Stromal cell of bone marrow (primary cell): ENCODE measurements at regions not wholly inside any gene's neighbourhood (a gene's known extent, or its start where the extent isn't known, plus 50 kb on each side); places are given as distances from the start of the nearest gene placed in this dataset.
"Not testable (repeated sequence)": the region's sequence is repeated elsewhere in the genome, so short reads cannot be mapped to it uniquely, and the experiment has no call there.

Experiments
- DNase-seq: peaks from one replicate; pipeline ENCODE4 v3.0.0-alpha.2; 2012; ENCODE audit warnings: low read depth

DNA sequence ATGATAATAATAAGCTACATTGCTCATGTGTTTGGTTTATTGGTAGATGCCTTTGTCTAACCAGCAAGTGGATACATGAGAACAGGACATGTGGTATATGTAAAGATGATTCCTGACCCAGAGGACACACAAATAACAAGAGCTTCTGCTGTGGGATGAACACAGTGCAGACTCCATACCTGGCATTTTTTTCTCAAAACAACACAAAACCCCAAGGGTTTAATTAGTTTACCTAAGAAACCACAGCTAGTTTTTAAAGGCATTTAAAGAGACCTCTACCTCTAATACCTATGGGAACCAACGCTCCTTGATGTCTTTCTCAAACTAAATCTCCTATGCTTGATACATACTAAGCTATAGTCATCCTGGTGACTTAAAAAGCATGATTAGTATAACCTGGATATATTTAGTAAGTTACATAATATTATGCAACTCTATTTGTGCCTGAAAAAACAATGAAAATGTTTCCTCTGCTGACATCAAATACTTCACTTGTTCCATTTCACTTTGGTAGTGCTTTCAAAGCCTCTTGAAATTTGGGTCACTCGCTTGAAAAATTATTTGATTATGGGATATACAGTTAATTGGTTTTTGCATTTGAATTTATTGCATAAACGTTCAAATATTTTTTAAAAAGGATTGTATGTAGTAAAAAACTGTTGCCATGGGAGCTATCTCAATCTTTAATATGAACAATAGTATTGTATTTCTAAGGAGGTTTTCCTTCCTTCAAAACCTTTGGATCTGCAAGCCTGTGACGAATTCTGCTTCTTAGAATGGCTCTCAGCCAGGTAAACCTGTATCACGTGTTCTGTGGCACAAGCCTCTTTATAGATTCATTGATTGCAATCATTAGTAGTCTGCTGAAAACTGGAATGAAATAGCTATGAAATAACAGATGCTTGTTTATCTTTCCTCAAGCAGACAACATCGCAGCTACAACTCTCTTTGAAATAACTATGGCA lies 233.0 kb upstream of the KCNMB2 start:
- DNase-seq: no peak

DNA sequence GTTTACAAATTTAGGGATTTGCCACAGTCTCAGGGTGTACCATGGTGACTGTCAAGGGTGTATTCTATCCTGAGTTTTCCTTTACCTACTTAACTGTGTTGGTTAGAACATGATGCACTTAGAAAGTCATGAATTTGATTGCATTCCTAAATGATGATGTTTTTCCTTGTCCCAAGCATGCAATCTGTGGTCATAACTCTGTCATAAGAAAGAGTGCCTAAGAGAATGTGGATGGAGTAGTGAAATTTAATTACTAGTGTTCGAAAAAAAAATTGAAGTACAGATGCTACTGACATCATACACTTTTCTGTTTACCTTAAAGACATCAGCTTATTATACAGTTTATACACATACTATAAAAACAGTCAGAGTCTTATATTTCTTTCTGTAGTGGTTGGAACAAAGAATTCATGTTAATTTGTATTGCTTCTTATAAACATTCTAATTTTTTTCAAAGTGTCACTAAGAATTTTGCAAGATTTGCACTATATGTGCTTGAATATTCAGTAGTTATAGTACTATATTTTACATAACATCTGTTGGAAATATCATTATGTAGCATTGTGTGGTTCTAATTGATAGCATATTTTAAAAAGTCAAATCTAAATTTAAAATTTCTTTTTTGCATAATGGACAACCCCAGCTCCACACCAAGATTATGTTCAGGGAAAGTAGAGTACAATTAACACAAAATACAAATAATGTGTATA lies 231.3 kb upstream of the KCNMB2 start:
- DNase-seq: peak; percentile 25

DNA sequence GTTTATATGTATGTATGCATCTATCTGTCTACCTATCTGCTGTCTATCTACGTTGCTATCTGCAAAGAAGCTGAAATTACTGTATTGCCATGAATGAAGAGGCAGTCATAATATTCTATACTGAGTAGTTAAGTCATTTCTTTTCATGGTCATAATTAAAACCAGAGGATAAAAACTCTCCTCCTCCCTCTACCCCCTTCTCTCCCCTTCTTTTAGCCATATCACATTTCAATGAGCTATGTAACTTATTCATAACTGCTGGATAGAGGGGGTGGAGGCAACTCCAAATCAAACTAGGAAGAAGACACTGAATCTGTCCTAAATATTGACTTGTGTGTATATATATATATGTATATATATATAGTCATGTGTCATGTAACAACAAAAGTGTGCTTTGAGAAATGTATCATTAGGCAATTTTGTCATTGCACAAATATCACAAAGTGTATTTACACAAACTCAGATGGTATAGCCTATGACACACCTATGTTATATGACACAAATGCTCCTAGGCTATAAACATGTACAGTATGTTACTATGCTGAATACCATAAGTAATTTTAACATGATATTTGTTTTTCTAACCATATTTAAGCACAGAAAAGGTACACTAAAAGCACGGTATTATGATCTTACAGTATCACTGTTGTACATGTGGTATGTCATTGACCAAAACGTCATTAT lies 229.7 kb upstream of the KCNMB2 start:
- no peak for DNase-seq

DNA sequence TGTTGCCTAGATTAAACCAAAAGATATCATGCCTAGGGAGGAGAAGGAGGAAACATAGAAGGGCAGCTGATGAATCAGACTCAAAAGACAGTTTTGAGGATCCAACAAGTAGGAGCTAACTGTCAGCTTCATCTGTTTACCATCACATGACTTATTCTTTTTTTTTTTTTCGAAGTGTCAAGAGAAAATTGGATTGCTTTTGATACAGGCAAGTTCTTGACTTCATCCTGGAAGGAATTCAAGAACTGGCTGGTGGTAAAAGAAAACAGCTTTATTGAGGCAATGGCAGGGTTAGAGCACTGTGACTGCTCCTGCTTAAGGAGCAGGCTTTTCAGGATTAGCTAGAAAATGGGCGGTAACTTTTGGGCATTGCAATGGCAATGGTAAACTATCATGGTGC lies 227.5 kb upstream of the KCNMB2 start:
- DNase-seq: no peak

DNA sequence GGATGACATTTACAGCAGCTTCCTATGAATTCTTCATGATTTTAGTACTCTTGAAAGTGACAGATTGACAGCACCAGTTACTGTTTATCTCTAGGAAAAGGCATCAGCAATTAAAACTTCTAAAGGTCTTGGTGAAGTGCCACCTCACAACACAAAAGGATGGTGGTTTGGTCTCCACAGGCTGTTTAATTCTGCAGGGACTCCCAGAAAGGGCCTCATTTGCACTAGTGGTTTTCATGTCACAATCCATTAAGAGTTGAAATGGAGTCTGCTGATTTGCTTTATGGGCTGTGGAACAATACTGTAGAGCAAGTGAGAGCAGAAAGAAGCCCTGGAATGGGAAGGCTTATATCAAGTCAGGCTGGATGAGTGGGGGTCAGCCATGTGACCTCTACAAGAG lies 225.3 kb upstream of the KCNMB2 start:
- no peak for DNase-seq

DNA sequence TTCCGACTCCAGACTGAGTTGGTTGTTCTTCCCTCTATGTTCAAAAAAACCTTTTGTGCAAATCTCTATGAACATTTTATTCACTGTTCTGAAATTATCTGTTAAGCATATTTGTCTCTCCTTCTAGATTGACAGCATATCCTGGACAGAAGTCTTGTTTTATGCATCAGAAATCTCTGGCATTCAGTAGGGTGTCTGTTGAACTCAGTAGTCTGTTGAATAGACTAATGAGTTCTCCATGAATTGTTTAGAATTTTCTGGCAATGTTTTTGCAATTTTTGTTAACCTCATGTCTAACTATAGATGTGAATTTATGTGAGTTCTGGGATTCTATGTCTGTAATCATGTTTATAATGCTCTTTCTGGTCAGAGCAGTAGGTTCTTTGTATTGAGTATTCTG lies 222.5 kb upstream of the KCNMB2 start:
- no peak for DNase-seq

DNA sequence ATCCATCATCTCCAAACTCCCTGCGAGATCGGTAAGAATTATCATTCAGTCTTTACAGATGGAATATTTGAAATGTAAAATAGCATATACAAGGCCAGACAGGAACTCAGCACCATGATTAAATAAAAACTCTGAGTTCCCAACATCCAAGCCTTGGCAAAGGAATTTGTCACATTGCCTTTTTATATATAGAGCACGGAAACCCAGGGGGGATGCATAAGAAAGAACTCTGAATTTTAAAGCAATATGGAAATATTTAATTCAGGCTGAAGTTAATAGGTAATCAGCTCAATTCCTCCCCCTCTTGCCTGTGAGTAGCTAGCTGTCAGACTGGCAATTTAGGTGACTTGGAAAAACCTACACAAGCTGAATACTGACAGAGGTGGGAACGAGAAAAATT lies 217.9 kb upstream of the KCNMB2 start:
- DNase-seq: no peak

DNA sequence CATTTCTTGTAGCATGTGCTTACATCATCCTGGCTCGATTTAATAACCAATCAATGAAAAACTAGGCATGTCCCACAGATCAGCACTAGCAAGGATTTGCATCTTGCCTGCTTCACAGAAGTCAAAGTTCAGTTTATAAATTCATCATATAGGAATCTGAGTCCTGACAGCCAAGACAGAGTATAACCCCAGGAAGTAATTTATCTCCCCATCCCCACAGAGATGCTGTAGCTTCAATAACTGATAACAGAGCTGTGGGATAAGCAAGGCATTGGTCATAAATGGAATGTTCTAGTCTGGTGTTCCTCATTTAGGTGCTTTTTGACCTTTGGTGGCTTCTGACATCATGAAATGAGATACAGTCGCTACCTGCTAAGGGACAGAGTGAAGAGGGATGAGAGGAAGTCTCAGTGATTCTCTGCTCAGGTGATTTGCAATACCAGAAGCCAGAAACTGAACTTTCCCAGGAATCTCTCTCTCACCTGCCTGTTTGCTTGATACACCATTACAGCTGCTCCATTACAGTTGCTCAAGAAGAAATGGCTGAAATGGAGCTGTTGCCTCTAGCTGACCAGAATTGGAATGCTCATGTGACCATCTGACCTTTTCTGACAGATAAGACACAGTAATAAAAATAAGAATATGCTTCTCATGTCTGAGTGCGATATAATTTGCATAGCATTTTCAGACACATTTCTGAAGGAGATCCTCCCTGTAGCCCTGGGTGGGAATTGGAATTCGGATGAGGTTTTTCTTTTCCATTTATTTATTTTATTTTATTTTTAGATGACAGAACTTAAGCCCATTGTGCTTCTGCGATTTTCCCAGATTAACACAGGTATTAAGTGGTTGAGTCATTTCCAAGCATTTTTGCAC lies 217.1 kb upstream of the KCNMB2 start:
- DNase-seq: no peak

DNA sequence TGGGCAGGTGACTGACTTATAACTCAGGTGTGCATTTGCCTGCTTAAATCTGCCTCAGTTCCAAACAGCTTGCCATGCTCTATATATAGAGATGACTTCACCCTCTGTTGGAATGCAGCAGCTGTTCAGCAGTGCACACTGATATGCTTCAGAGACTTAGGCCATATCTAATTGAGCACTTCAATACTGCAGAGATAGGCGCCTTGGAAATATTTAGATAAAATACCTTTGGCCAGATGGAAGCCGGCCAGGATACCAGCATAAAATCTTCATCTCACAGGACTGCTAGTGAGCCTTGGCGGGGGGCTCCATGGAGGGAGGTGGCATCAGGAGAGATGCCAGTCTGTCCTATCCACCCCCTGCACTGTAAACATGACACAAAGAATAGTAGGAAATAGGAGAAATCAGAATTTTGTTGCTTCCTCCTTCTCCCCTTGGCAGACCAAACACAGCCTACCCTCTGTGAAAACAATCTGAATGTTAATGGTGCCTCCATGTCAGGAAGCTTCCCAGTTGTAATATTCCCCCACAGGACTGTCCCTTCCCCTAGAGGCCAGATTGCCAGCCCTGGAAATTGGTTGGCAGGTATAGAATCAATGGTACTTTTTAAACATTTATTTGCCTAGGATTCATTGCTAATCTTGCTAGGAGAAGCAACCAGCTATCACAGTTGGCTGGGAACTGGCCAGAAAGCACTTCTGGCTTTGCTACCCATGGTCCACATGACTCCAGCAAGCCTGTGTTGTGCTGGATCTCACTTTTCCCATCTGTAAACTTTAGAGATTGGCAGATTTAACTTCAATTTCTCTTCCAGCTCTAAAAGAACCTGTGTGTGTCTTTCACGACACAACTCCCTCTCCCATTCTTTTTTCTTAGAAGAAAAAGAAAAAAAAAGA lies 215.5 kb upstream of the KCNMB2 start:
- DNase-seq: no peak

DNA sequence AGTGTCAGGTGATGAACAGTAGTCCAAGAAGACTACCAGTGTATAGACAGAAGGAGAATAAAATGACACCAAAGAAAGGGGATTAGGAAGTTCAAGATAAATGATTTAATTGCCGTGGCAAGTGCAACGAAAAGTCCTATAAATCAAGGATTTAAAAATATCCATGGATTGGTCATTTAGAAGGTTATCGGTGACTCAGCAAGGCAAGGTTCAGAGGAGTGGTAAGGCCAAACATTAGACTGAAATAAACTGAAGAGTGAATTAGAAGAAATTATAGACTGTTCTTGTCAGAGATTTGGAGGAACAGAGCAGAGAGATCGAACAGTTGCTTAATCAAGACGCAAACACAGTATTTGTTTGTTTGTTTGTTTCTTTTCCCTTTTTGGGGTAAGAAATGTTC lies 211.9 kb upstream of the KCNMB2 start:
- no peak for DNase-seq

DNA sequence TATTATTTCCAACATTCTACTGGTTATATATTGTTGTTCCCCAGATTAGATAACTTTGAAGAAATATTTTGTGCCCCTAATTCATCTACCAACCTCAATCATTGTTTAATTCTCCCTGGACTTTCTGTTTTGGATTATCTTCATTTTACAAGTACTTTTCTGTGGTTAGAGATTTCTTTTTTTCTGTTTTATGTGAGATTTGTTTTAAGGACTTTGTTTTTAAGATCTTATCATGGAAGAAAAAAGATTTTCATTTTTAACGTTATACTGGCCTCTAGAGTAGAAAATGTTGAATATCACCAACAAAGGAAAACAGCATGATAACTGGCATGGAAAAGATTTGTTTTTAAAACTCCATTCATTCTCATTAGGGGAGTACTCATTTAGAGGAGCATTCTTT lies 210.9 kb upstream of the KCNMB2 start:
- DNase-seq: peak; percentile 34

DNA sequence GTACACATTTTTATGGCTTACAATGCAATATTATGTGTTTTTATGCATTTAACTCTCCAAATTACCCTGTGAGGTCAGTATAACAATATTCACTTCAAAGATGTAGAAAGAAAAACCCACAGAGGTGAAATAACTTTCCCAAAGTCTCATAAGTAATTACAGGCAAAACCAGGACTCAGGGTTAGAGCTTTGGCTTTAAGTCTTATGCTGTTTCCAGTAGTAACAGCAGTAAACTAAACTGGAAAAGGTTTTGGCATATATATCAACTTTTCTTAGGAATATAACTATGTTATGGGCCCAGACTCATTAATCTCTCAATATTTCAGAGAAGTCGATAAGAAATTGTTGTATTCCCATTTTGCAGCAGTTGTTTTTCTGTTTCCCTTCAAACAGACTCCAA lies 206.3 kb upstream of the KCNMB2 start:
- no peak for DNase-seq

DNA sequence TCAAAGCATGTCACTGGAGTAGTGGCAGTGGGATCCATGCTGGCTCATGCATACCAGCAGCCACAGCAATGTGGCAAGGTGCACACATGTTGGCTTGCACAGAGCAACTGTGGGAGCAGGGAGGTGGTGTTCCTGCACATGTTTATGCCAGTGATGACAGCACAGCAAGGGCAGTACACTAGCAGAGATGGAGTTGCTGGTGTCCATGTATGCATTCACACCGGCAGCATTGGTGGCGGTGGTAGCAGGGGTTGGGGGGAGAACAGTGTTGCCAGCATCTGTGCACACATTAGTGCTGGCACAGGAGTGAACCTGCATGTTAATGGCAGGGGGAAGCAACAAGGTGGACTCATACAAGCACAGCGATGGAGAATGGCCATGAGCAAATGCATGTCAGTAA lies 202.0 kb upstream of the KCNMB2 start:
- DNase-seq: no peak

DNA sequence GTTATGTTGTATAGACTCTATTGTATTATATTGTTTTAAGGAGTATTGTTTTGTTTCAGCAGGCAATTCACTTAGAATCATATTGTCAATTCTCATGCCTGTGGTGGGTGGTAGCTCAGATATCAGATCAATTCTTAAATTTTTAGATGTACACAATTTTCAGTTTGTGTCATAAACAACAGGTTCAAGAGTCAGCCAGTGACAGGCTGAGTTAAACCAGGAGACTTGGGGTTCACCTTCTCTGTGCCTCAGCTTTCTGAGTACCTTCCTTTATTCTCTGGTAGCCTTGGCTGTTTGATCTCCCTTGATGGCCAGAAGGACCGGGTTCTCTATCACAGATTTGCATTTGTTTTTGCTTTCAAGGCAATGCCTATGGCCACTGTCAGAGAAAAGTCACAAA lies 199.9 kb upstream of the KCNMB2 start:
- DNase-seq: no peak

DNA sequence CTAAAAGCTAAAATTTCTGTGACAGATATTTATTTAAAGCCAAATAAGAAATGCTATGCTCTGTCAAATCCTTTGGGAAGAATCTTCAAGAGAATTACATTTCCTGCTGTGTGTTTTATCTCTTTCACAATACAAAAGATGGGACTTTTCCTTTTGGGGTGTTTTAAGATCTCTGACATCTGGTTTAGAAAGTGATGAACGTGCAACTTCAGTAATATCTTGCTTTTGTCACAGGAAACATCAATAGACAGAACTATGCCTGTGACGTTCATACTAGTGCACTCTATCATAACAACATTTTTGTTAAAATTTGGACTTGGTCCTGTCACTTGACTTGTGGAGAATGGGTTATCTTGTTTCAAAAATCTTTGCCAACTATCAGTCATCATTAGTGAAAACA lies 195.7 kb upstream of the KCNMB2 start:
- no peak for DNase-seq

DNA sequence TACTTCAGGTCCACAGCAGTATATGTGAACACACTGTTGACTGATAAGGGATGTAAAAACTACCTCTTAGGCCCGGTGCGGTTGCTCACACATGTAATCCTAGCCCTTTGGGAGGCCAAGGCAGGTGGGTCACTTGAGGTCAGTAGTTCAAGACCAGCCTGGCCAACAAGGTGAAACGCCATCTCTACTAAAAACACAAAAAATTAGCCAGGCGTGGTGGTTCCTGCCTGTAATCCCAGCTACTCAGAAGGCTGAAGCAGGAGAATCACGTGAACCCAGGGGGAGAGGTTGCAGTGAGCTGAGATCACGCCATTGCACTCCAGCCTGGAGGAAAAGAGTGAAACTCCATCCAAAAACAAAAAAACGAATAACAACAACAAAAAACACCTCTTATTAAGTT lies 194.6 kb upstream of the KCNMB2 start:
- DNase-seq: no peak

DNA sequence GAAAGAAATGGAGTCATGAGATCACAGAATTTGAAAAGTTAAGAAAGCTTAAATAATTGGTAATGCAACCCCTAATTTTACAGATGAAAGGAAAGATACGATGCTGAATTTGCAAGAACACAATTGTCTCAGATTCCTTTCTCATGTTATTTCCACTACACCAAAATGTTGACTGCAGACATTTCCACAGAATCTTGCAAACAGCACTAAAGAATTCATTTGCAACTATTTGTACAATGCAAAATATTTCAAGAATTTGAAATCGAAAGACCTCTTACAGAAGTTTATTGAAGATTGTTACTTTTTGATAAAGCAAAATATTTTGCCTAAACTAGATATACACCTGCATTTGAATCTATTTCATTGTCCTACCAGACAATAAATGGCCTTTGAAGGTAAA lies 194.1 kb upstream of the KCNMB2 start:
- DNase-seq: no peak

DNA sequence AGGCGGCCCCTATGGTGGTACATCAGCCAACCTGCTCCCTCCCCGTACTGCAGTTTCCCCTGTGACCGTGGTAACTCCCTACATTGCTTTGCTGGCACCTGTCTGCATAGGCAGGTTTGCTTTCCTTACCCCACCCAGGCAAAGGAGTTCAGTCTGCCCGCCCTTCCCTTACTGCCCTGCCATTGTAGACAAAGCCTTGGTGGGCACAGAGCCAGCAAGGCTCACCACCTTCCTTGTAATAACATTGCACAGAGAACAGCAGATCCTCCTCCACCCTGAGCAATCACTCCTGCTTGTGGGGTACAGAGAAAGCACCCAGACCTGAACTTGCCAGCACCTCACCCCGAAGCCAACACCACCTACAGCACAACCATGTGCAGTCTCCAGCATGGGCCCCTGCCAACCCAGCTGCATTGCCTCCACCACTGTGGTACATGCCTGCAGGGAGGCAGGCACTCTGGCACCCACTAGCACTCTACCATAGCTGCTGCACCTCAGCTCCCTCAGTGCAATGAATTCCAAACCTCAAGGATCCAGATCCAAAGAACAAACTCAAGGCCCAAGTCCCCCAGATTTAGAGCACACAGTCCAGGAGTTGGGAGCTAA lies 192.7 kb upstream of the KCNMB2 start:
- DNase-seq: no peak

DNA sequence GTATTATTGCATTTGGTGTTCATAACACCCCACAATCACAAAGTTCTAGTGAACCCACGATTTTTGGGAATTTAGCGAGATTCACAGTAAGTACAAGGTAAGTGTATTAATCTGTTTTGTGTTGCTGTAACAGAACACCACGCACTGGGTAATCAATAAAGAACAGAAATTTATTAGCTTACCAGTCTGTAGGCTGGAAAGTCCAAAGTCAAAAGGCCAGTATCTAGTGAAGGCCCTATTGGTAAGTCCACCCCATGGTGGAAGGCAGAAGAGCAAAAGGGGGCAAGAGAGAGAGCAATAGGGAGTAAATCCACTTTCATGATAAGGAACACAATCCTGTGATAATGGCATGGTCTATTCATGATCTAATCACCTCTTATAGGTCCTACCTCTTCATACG lies 190.3 kb upstream of the KCNMB2 start:
- DNase-seq: no peak

DNA sequence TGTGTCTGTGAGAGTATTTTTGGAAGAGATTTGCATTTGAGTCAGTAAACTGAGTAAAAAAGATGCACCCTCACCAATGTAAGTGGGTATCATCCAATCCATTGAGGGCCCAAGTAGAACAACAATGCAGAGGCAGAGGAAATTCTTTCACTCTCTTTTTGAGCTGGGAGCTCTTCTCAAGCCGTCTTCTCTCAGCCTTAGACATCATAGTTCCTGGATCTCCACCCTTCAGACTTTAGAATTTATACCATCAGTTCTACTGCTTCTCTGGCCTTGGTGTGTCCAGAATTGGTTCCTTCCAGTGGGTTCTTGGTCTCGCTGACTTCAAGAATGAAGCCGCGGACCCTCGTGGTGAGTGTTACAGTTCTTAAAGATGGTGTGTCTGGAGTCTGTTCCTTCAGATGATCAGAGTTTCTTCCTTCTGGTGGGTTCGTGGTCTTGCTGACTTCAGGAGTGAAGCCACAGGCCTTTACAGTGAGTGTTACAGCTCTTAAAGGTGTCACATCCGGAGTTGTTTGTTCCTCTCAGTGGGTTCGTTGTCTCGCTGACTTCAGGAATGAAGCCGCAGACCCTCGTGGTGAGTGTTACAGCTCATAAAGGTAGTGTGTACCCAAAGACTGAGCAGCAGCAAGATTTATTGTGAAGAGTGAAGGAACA lies 187.5 kb upstream of the KCNMB2 start:
- DNase-seq: not testable (repeated sequence)
